ENCODE measurements at regions not wholly inside any gene's neighbourhood (a gene's known extent, or its start where the extent isn't known, plus 50 kb on each side); places are given as distances from the start of the nearest gene placed in this dataset.

DNA sequence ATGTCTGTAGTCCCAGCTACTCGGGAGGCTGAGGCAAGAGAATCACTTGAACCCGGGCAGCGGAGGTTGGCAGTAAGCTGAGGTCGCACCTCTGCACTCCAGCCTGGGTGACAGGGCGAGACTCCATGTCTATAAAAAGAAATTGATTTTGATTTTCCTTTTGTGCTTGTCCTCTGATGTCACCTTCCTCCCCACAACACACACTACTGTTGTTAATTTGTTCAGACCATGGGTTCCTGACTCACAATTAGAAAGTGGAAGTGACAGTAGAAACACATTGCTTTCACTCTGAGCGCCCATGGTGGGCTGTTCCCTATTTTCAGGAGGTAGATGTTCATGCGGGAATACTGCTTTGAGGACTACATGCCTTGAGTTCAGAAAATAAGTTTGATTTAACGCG lies 165.5 kb upstream of the KCNJ6 start:
- intact Hi-C loops (cut with DNase I), result no loop called here

GRCh38 chr21:38082936-38083485 lies 166.8 kb upstream of the KCNJ6 start:
- H3K27ac ChIP-seq, result no peak overlapping the region
- no peaks in the 10 kb centered on the region for H3K9me3 ChIP-seq
- H3K4me3 ChIP-seq, result no peak overlapping the region
- no peak for DNase-seq (ENCODE audit: extremely low spot score in 2 of 2)
- H3K27me3 ChIP-seq, result no peaks in the 10 kb centered on the region
- intact Hi-C loops (cut with DNase I), result no loop called here
- no peak for TF ChIP-seq POLR2A (IDR thresholded peaks at IDR 0.05)
- TF ChIP-seq, protein P1, sequence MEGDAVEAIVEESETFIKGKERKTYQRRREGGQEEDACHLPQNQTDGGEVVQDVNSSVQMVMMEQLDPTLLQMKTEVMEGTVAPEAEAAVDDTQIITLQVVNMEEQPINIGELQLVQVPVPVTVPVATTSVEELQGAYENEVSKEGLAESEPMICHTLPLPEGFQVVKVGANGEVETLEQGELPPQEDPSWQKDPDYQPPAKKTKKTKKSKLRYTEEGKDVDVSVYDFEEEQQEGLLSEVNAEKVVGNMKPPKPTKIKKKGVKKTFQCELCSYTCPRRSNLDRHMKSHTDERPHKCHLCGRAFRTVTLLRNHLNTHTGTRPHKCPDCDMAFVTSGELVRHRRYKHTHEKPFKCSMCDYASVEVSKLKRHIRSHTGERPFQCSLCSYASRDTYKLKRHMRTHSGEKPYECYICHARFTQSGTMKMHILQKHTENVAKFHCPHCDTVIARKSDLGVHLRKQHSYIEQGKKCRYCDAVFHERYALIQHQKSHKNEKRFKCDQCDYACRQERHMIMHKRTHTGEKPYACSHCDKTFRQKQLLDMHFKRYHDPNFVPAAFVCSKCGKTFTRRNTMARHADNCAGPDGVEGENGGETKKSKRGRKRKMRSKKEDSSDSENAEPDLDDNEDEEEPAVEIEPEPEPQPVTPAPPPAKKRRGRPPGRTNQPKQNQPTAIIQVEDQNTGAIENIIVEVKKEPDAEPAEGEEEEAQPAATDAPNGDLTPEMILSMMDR (IDR thresholded peaks at IDR 0.05), result no peak
- no peak for TF ChIP-seq POLR2AphosphoS5 (IDR thresholded peaks at IDR 0.05; ENCODE audit: insufficient read depth in 1 of 2, low read depth in 1 of 2)
- no peaks in the 10 kb centered on the region for H3K4me1 ChIP-seq
- H3K36me3 ChIP-seq, result no peaks in the 10 kb centered on the region

More for the DNA sequence above, 165.5 kb upstream of the KCNJ6 start:
- H3K27ac ChIP-seq, result no peak overlapping the region
- no peaks in the 10 kb centered on the region for H3K27me3 ChIP-seq
- no peak for DNase-seq (ENCODE audit: extremely low spot score in 2 of 2)
- H3K4me3 ChIP-seq, result no peak overlapping the region
- H3K9me3 ChIP-seq, result no peaks in the 10 kb centered on the region
- H3K36me3 ChIP-seq, result no peaks in the 10 kb centered on the region
- H3K4me1 ChIP-seq, result no peaks in the 10 kb centered on the region
- TF ChIP-seq POLR2AphosphoS5 (IDR thresholded peaks at IDR 0.05; ENCODE audit: insufficient read depth in 1 of 2, low read depth in 1 of 2) (no peak), POLR2A (IDR thresholded peaks at IDR 0.05) (no peak)
- TF ChIP-seq, protein P1 (IDR thresholded peaks at IDR 0.05), result no peak

- intact Hi-C loops (cut with DNase I), result no loop called here
- TF ChIP-seq, protein P1 (IDR thresholded peaks at IDR 0.05), result no peak
- no peak for TF ChIP-seq POLR2AphosphoS5 (IDR thresholded peaks at IDR 0.05; ENCODE audit: insufficient read depth in 1 of 2, low read depth in 1 of 2)
- no peak for TF ChIP-seq POLR2A (IDR thresholded peaks at IDR 0.05)
- no peaks in the 10 kb centered on the region for H3K4me1 ChIP-seq
Measured at GRCh38 chr21:38083535-38083934, 167.3 kb upstream of the KCNJ6 start.

DNA sequence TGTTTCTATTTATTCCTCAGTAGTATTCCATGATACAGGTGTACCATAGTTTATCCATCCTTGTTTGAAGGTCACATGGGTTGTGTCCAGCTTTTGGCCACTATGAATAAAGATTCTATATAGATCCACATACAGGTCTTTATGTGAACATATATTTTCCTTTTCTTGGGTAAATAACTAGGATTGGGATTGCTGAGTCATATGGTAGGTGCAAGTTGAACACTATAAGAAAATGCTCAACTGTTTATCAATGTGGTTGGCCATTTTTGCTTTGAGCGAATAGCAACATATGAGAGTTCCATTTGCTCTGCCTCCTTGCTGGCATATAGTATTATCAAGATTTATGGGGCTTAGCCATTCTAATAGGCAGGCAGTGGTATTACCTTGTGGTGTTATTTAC lies 170.2 kb upstream of the KCNJ15 start:
- intact Hi-C loops (cut with DNase I), result no loop called here
- TF ChIP-seq POLR2AphosphoS5 (IDR thresholded peaks at IDR 0.05; ENCODE audit: insufficient read depth in 1 of 2, low read depth in 1 of 2) (no peak), POLR2A (IDR thresholded peaks at IDR 0.05) (no peak)
- TF ChIP-seq, protein P1 (IDR thresholded peaks at IDR 0.05), result no peak

More at GRCh38 chr21:38083535-38083934, 167.3 kb upstream of the KCNJ6 start:
- H3K4me3 ChIP-seq, result no peak overlapping the region
- no peaks in the 10 kb centered on the region for H3K36me3 ChIP-seq
- no peaks in the 10 kb centered on the region for H3K27me3 ChIP-seq
- H3K9me3 ChIP-seq, result no peaks in the 10 kb centered on the region
- H3K27ac ChIP-seq, result no peak overlapping the region
- DNase-seq (ENCODE audit: extremely low spot score in 2 of 2), result no peak

GRCh38 chr21:38088916-38089762 lies 167.7 kb upstream of the KCNJ15 start:
- intact Hi-C loops (cut with DNase I), result no loop called here
- H3K9me3 ChIP-seq, result no peaks in the 10 kb centered on the region
- no peaks in the 10 kb centered on the region for H3K27me3 ChIP-seq
- H3K27ac ChIP-seq, result no peak overlapping the region
- no peaks in the 10 kb centered on the region for H3K36me3 ChIP-seq
- no peak overlapping the region for H3K4me3 ChIP-seq
- H3K4me1 ChIP-seq, result no peaks in the 10 kb centered on the region
- TF ChIP-seq POLR2AphosphoS5 (IDR thresholded peaks at IDR 0.05; ENCODE audit: insufficient read depth in 1 of 2, low read depth in 1 of 2), result no peak
- TF ChIP-seq POLR2A (IDR thresholded peaks at IDR 0.05), result no peak
- TF ChIP-seq, protein P1 (IDR thresholded peaks at IDR 0.05), result no peak
- no peak for DNase-seq (ENCODE audit: extremely low spot score in 2 of 2)

More for the DNA sequence above, 170.2 kb upstream of the KCNJ15 start:
- H3K36me3 ChIP-seq, result no peaks in the 10 kb centered on the region
- H3K4me1 ChIP-seq, result no peaks in the 10 kb centered on the region
- H3K4me3 ChIP-seq, result no peak overlapping the region
- no peaks in the 10 kb centered on the region for H3K9me3 ChIP-seq
- DNase-seq (ENCODE audit: extremely low spot score in 2 of 2), result no peak
- H3K27me3 ChIP-seq, result no peaks in the 10 kb centered on the region
- H3K27ac ChIP-seq, result no peak overlapping the region
